ENCODE measurements at regions not wholly inside any gene's neighbourhood (a gene's known extent, or its start where the extent isn't known, plus 50 kb on each side); places are given as distances from the start of the nearest gene placed in this dataset.

- Histone ChIP-seq H3K9me3 (replicated peaks; ENCODE audit: insufficient read depth, low read length) (no peaks in the 10 kb centered on the region), H2AFZ (ENCODE audit: low read length) (no peak overlapping the region), H3K36me3 (replicated peaks; ENCODE audit: insufficient read depth, low read length) (no peaks in the 10 kb centered on the region), H3F3A (ENCODE audit: insufficient read depth, low read length) (no peaks in the 10 kb centered on the region), H3K4me1 (ENCODE audit: low read length) (no peaks in the 10 kb centered on the region), H3K9ac (ENCODE audit: low read length) (no peak overlapping the region), H4K20me1 (ENCODE audit: insufficient read depth, low read length) (no peaks in the 10 kb centered on the region), H3K79me2 (ENCODE audit: low read length) (no peaks in the 10 kb centered on the region), H3K27ac (ENCODE audit: low read length) (no peak overlapping the region), H3K4me2 (ENCODE audit: low read depth, low read length) (no peak overlapping the region), H3K27me3 (replicated peaks; ENCODE audit: insufficient read depth, low read length) (no peaks in the 10 kb centered on the region), H3K9me2 (replicated peaks; ENCODE audit: insufficient read depth, low read length) (no peaks in the 10 kb centered on the region), H3K4me3 (ENCODE audit: low read length) (no peak overlapping the region)
- no peak for TF ChIP-seq EZH2phosphoT487 (IDR thresholded peaks at IDR 0.05; ENCODE audit: low read length)
- no peak for DNase-seq
These were observed 268.5 kb upstream of the EXOC2 start for GRCh38 chr6:961407-961960.

- Histone ChIP-seq H3K4me1 (ENCODE audit: low read length) (no peaks in the 10 kb centered on the region), H4K20me1 (ENCODE audit: insufficient read depth, low read length) (no peaks in the 10 kb centered on the region), H3K9ac (ENCODE audit: low read length) (no peak overlapping the region), H3K9me2 (replicated peaks; ENCODE audit: insufficient read depth, low read length) (no peaks in the 10 kb centered on the region), H3K27me3 (replicated peaks; ENCODE audit: insufficient read depth, low read length) (no peaks in the 10 kb centered on the region), H3K4me2 (ENCODE audit: low read depth, low read length) (no peak overlapping the region), H3K4me3 (ENCODE audit: low read length) (no peak overlapping the region), H2AFZ (ENCODE audit: low read length) (no peak overlapping the region), H3F3A (ENCODE audit: insufficient read depth, low read length) (no peaks in the 10 kb centered on the region), H3K36me3 (replicated peaks; ENCODE audit: insufficient read depth, low read length) (no peaks in the 10 kb centered on the region), H3K27ac (ENCODE audit: low read length) (no peak overlapping the region), H3K79me2 (ENCODE audit: low read length) (no peaks in the 10 kb centered on the region), H3K9me3 (replicated peaks; ENCODE audit: insufficient read depth, low read length) (no peaks in the 10 kb centered on the region)
- no peak for DNase-seq
- TF ChIP-seq EZH2phosphoT487 (IDR thresholded peaks at IDR 0.05; ENCODE audit: low read length) (no peak), CTCF (IDR thresholded peaks at IDR 0.05; ENCODE audit: low read length) (no peak), EZH2 (optimal IDR thresholded peaks at IDR 0.05; ENCODE audit: low read depth, low read length) (no peak)
These were observed 267.4 kb upstream of the EXOC2 start for GRCh38 chr6:960356-960755.

- Histone ChIP-seq H3K79me2 (ENCODE audit: low read length) (no peaks in the 10 kb centered on the region), H3K9ac (ENCODE audit: low read length) (no peak overlapping the region), H3K36me3 (replicated peaks; ENCODE audit: insufficient read depth, low read length) (no peaks in the 10 kb centered on the region), H3K27me3 (replicated peaks; ENCODE audit: insufficient read depth, low read length) (no peaks in the 10 kb centered on the region), H3K9me3 (replicated peaks; ENCODE audit: insufficient read depth, low read length) (no peaks in the 10 kb centered on the region), H3K27ac (ENCODE audit: low read length) (no peak overlapping the region), H3K4me1 (ENCODE audit: low read length) (no peaks in the 10 kb centered on the region), H2AFZ (ENCODE audit: low read length) (no peak overlapping the region), H3K4me2 (ENCODE audit: low read depth, low read length) (no peak overlapping the region), H3F3A (ENCODE audit: insufficient read depth, low read length) (no peaks in the 10 kb centered on the region), H4K20me1 (ENCODE audit: insufficient read depth, low read length) (no peaks in the 10 kb centered on the region), H3K4me3 (ENCODE audit: low read length) (no peak overlapping the region), H3K9me2 (replicated peaks; ENCODE audit: insufficient read depth, low read length) (no peaks in the 10 kb centered on the region)
- TF ChIP-seq CTCF (IDR thresholded peaks at IDR 0.05; ENCODE audit: low read length) (no peak), EZH2 (optimal IDR thresholded peaks at IDR 0.05; ENCODE audit: low read depth, low read length) (no peak), EZH2phosphoT487 (IDR thresholded peaks at IDR 0.05; ENCODE audit: low read length) (no peak)
- DNase-seq: no peak
These were observed 265.5 kb upstream of the EXOC2 start for GRCh38 chr6:958488-958887.

GRCh38 chr6:951399-952181 lies 258.7 kb upstream of the EXOC2 start:
- Histone ChIP-seq H3K4me2 (ENCODE audit: low read depth, low read length) (no peak overlapping the region), H3K9me3 (replicated peaks; ENCODE audit: insufficient read depth, low read length) (no peaks in the 10 kb centered on the region), H3K9me2 (replicated peaks; ENCODE audit: insufficient read depth, low read length) (no peaks in the 10 kb centered on the region), H4K20me1 (ENCODE audit: insufficient read depth, low read length) (no peaks in the 10 kb centered on the region), H3K27ac (ENCODE audit: low read length) (no peak overlapping the region), H3K36me3 (replicated peaks; ENCODE audit: insufficient read depth, low read length) (no peaks in the 10 kb centered on the region), H3K79me2 (ENCODE audit: low read length) (no peaks in the 10 kb centered on the region), H3K27me3 (replicated peaks; ENCODE audit: insufficient read depth, low read length) (no peaks in the 10 kb centered on the region), H3K4me1 (ENCODE audit: low read length) (no peaks in the 10 kb centered on the region), H3K4me3 (ENCODE audit: low read length) (no peak overlapping the region), H2AFZ (ENCODE audit: low read length) (no peak overlapping the region), H3F3A (ENCODE audit: insufficient read depth, low read length) (no peaks in the 10 kb centered on the region), H3K9ac (ENCODE audit: low read length) (no peak overlapping the region)
- TF ChIP-seq CTCF (IDR thresholded peaks at IDR 0.05; ENCODE audit: low read length) (no peak), EZH2phosphoT487 (IDR thresholded peaks at IDR 0.05; ENCODE audit: low read length) (no peak), EZH2 (optimal IDR thresholded peaks at IDR 0.05; ENCODE audit: low read depth, low read length) (no peak)
- DNase-seq: no peak

All from MM.1S (cell line).